ENCODE measurements at regions not wholly inside any gene's neighbourhood (a gene's known extent, or its start where the extent isn't known, plus 50 kb on each side); places are given as distances from the start of the nearest gene placed in this dataset.

- Histone ChIP-seq H3K27ac (ENCODE audit: low read depth, low read length, poor library complexity, severe bottlenecking) (no peak overlapping the region), H3K79me2 (ENCODE audit: insufficient read depth, low read length) (no peaks in the 10 kb centered on the region), H3K4me2 (ENCODE audit: low read length) (no peak overlapping the region), H3K36me3 (ENCODE audit: insufficient read depth, low read length) (no peaks in the 10 kb centered on the region), H3K9ac (ENCODE audit: low read length) (no peak overlapping the region), H3K4me3 (ENCODE audit: low read depth, low read length, poor library complexity, severe bottlenecking) (no peak overlapping the region), H4K20me1 (ENCODE audit: insufficient read depth, low read length) (no peaks in the 10 kb centered on the region), H3K4me1 (ENCODE audit: insufficient read depth, low read length, severe bottlenecking) (no peaks in the 10 kb centered on the region), H2AFZ (ENCODE audit: low read length) (no peak overlapping the region), H3F3A (ENCODE audit: insufficient read depth, low read length) (no peaks in the 10 kb centered on the region), H3K9me2 (ENCODE audit: low read depth, low read length) (no peaks in the 10 kb centered on the region), H3K27me3 (ENCODE audit: insufficient read depth, low read length) (no peaks in the 10 kb centered on the region), H3K9me3 (ENCODE audit: low read length) (no peaks in the 10 kb centered on the region)
- TF ChIP-seq CTCF (IDR thresholded peaks at IDR 0.05; ENCODE audit: low read length), result no peak
- no peak for TF ChIP-seq EZH2 (IDR thresholded peaks at IDR 0.05; ENCODE audit: borderline replicate concordance, low read length)
Measured at GRCh38 chr9:32722704-32723103, 60.6 kb upstream of the TMEM215 start.

- H3K79me2 ChIP-seq (ENCODE audit: insufficient read depth, low read length), result no peaks in the 10 kb centered on the region
- H3K4me1 ChIP-seq (ENCODE audit: insufficient read depth, low read length, severe bottlenecking), result no peaks in the 10 kb centered on the region
- no peaks in the 10 kb centered on the region for H3K9me3 ChIP-seq (ENCODE audit: low read length)
- no peak for TF ChIP-seq EZH2 (IDR thresholded peaks at IDR 0.05; ENCODE audit: borderline replicate concordance, low read length)
- no peak for TF ChIP-seq CTCF (IDR thresholded peaks at IDR 0.05; ENCODE audit: low read length)
- H3F3A ChIP-seq (ENCODE audit: insufficient read depth, low read length), result no peaks in the 10 kb centered on the region
- no peak overlapping the region for H2AFZ ChIP-seq (ENCODE audit: low read length)
- no peaks in the 10 kb centered on the region for H3K27me3 ChIP-seq (ENCODE audit: insufficient read depth, low read length)
- H3K4me3 ChIP-seq (ENCODE audit: low read depth, low read length, poor library complexity, severe bottlenecking), result no peak overlapping the region
- no peaks in the 10 kb centered on the region for H4K20me1 ChIP-seq (ENCODE audit: insufficient read depth, low read length)
- no peak overlapping the region for H3K27ac ChIP-seq (ENCODE audit: low read depth, low read length, poor library complexity, severe bottlenecking)
- no peak overlapping the region for H3K4me2 ChIP-seq (ENCODE audit: low read length)
- H3K9ac ChIP-seq (ENCODE audit: low read length), result no peak overlapping the region
- no peaks in the 10 kb centered on the region for H3K36me3 ChIP-seq (ENCODE audit: insufficient read depth, low read length)
- H3K9me2 ChIP-seq (ENCODE audit: low read depth, low read length), result no peaks in the 10 kb centered on the region
Measured at GRCh38 chr9:32723789-32724325, 59.5 kb upstream of the TMEM215 start.

- Histone ChIP-seq H3F3A (ENCODE audit: insufficient read depth, low read length) (no peaks in the 10 kb centered on the region), H3K36me3 (ENCODE audit: insufficient read depth, low read length) (no peaks in the 10 kb centered on the region), H3K79me2 (ENCODE audit: insufficient read depth, low read length) (no peaks in the 10 kb centered on the region), H3K4me1 (ENCODE audit: insufficient read depth, low read length, severe bottlenecking) (no peaks in the 10 kb centered on the region), H3K4me3 (ENCODE audit: low read depth, low read length, poor library complexity, severe bottlenecking) (no peak overlapping the region), H3K27ac (ENCODE audit: low read depth, low read length, poor library complexity, severe bottlenecking) (no peak overlapping the region), H2AFZ (ENCODE audit: low read length) (no peak overlapping the region), H3K27me3 (ENCODE audit: insufficient read depth, low read length) (no peaks in the 10 kb centered on the region), H3K9me2 (ENCODE audit: low read depth, low read length) (no peaks in the 10 kb centered on the region), H3K9me3 (ENCODE audit: low read length) (no peaks in the 10 kb centered on the region), H3K4me2 (ENCODE audit: low read length) (no peak overlapping the region), H3K9ac (ENCODE audit: low read length) (no peak overlapping the region), H4K20me1 (ENCODE audit: insufficient read depth, low read length) (no peaks in the 10 kb centered on the region)
- TF ChIP-seq EZH2 (IDR thresholded peaks at IDR 0.05; ENCODE audit: borderline replicate concordance, low read length), result no peak
- TF ChIP-seq CTCF (IDR thresholded peaks at IDR 0.05; ENCODE audit: low read length), result no peak
Measured at GRCh38 chr9:32725066-32725860, 58.1 kb upstream of the TMEM215 start.

Measured in OCI-LY1 (cell line).